Activated T-cell treated with anti-CD3 and anti-CD28 coated beads, Interleukin-2, amount 50 U/mL, for 48 hours (primary cell): ENCODE measurements at regions not wholly inside any gene's neighbourhood (a gene's known extent, or its start where the extent isn't known, plus 50 kb on each side); places are given as distances from the start of the nearest gene placed in this dataset.
"Not testable (repeated sequence)": the region's sequence is repeated elsewhere in the genome, so short reads cannot be mapped to it uniquely, and the experiment has no call there.

ENCODE experiments used
- DNase-seq, 2 experiments: peaks; one replicate each; pipeline ENCODE4 v3.0.0-alpha.2; 2020

GRCh38 chr9:26789959-26790358, 102.6 kb downstream of the CAAP1 start:
- no peak for DNase-seq

- DNase-seq: no peak
These were observed 106.0 kb downstream of the CAAP1 start for GRCh38 chr9:26786564-26786963.

- DNase-seq: no peak
These were observed 109.7 kb downstream of the CAAP1 start for GRCh38 chr9:26782899-26783298.

GRCh38 chr9:26781906-26782305, 110.7 kb downstream of the CAAP1 start:
- DNase-seq: no peak

- not testable (repeated sequence) for DNase-seq
These were observed 112.3 kb downstream of the CAAP1 start for GRCh38 chr9:26780307-26780706.

GRCh38 chr9:26779062-26779461, 113.5 kb downstream of the CAAP1 start:
- DNase-seq: no peak

GRCh38 chr9:26775391-26775790, 117.2 kb downstream of the CAAP1 start:
- DNase-seq: no peak

GRCh38 chr9:26773056-26773455, 119.5 kb downstream of the CAAP1 start:
- no peak for DNase-seq

GRCh38 chr9:26770821-26771220, 121.8 kb downstream of the CAAP1 start:
- DNase-seq: no peak

GRCh38 chr9:26768145-26768544, 124.5 kb downstream of the CAAP1 start:
- no peak for DNase-seq

- no peak for DNase-seq
These were observed 131.9 kb downstream of the CAAP1 start for GRCh38 chr9:26760675-26761074.

GRCh38 chr9:26758655-26759054, 133.9 kb downstream of the CAAP1 start:
- DNase-seq: no peak

GRCh38 chr9:26756881-26757280, 135.7 kb downstream of the CAAP1 start:
- DNase-seq: no peak

GRCh38 chr9:26755476-26755875, 137.1 kb downstream of the CAAP1 start:
- no peak for DNase-seq

GRCh38 chr9:26754509-26755164, 138.0 kb downstream of the CAAP1 start:
- DNase-seq: no peak

GRCh38 chr9:26753971-26754370, 138.6 kb downstream of the CAAP1 start:
- DNase-seq: no peak

GRCh38 chr9:26750162-26750561, 142.4 kb downstream of the CAAP1 start:
- no peak for DNase-seq

GRCh38 chr9:26748449-26749058, 144.0 kb downstream of the CAAP1 start:
- DNase-seq: no peak

- no peak for DNase-seq
These were observed 145.0 kb downstream of the CAAP1 start for GRCh38 chr9:26747611-26748010.

GRCh38 chr9:26746357-26747072, 146.1 kb downstream of the CAAP1 start:
- DNase-seq: no peak

GRCh38 chr9:26745111-26745510, 147.5 kb downstream of the CAAP1 start:
- DNase-seq: no peak

GRCh38 chr9:26744191-26744965, 148.2 kb downstream of the CAAP1 start:
- DNase-seq: no peak

GRCh38 chr9:26742828-26743476, 149.7 kb downstream of the CAAP1 start:
- no peak for DNase-seq
